ENCODE measurements at regions not wholly inside any gene's neighbourhood (a gene's known extent, or its start where the extent isn't known, plus 50 kb on each side); places are given as distances from the start of the nearest gene placed in this dataset.

DNA sequence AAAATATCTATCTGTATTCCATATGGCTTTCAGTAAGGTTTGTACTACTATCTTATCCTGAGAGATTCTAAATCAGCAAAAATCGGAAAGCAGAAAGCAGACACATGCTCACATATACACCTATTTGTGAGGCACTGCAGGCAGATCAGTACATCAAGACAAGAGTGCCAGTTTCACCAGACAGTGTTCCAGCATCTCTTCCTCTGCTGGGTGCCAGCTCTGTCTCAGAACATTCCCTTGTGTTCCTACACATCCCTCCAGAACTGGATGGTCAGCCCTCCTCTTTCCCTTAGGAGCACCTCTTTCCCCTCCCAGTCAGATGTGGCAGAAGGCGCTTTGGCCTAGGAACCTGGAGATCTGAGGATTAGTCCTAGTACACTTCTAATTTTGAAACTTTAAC lies 121.3 kb upstream of the IL12A start:
- no peak overlapping the region for H3K27ac ChIP-seq
- no peak overlapping the region for H3K9ac ChIP-seq
- no peak for TF ChIP-seq CTCF (IDR thresholded peaks at IDR 0.05)
- no peaks in the 10 kb centered on the region for H3K4me1 ChIP-seq
- H3K4me3 ChIP-seq (ENCODE audit: low read depth, low read length): no peak overlapping the region
- no peak overlapping the region for H2AFZ ChIP-seq
- H3K9me3 ChIP-seq (ENCODE audit: control insufficient read depth, low read length): no peaks in the 10 kb centered on the region
- H3K27me3 ChIP-seq (ENCODE audit: control insufficient read depth, insufficient read depth, low read length): no peaks in the 10 kb centered on the region
- H3K79me2 ChIP-seq: no peaks in the 10 kb centered on the region
- no peaks in the 10 kb centered on the region for H3K36me3 ChIP-seq (ENCODE audit: control insufficient read depth, insufficient read depth, low read length)
- H3K4me2 ChIP-seq (ENCODE audit: low read length): no peak overlapping the region

DNA sequence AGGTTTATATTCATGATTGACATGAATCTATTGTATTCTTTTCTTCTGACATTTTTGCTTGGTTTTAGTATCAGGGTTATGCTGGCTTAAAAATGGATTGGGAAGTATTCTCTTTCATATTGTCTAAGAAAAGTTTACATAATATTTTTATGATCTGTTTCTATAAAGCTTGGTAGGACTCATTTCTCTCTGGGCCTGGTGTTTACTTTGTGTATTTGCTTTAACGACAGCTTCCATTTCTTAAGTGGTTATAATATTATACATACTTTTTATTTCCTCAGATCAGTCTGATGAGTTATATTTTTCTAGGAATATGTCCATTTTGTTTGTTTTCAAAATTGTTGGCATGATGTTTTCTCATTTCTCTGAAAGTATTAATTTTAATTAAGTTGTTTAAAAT lies 117.9 kb upstream of the IL12A start:
- TF ChIP-seq CTCF (IDR thresholded peaks at IDR 0.05): no peak

DNA sequence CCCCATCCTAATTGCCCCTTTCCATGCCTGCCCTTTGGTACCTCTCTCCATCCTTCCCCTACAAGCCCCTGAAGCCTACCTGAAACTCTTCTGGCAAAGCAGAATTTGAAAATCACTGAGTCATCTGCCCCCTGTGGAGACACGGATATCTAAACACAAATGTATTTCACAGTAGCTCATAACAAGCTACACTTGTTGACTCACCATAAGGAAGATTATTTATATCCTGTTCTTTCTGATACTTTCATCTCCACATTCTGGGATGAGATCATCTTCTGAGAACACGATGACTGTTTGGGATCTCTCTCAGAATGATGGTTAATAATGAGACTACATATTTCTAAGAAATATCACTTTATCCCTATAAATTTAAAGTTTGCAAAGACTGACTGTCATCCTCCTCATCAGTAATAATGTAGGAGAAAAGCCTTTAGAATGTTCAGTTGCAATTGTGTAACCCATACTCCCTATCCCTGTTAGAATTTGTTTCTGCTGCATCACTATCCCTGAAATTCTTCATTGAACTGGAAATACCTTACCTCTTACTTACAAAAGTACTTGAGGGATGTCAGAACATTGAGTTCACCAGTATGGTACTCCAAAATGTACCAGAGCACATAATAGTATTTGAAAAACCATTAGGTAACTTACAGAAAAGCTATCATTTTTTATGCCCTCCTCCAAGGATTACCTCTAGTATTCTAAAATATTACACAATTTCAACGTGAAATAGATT lies 116.1 kb upstream of the IL12A start:
- no peaks in the 10 kb centered on the region for H3K79me2 ChIP-seq
- H3K9ac ChIP-seq: no peak overlapping the region
- H3K4me1 ChIP-seq: no peaks in the 10 kb centered on the region
- no peaks in the 10 kb centered on the region for H3K27me3 ChIP-seq (ENCODE audit: control insufficient read depth, insufficient read depth, low read length)
- no peak overlapping the region for H2AFZ ChIP-seq
- no peak overlapping the region for H3K4me2 ChIP-seq (ENCODE audit: low read length)
- no peak overlapping the region for H3K4me3 ChIP-seq (ENCODE audit: low read depth, low read length)
- TF ChIP-seq CTCF (IDR thresholded peaks at IDR 0.05): no peak
- no peaks in the 10 kb centered on the region for H3K36me3 ChIP-seq (ENCODE audit: control insufficient read depth, insufficient read depth, low read length)
- no peak overlapping the region for H3K27ac ChIP-seq
- no peaks in the 10 kb centered on the region for H3K9me3 ChIP-seq (ENCODE audit: control insufficient read depth, low read length)

More for the DNA sequence above, 117.9 kb upstream of the IL12A start:
- no peak overlapping the region for H3K27ac ChIP-seq
- no peaks in the 10 kb centered on the region for H3K4me1 ChIP-seq
- no peak overlapping the region for H3K9ac ChIP-seq
- no peaks in the 10 kb centered on the region for H3K79me2 ChIP-seq
- H3K4me3 ChIP-seq (ENCODE audit: low read depth, low read length): no peak overlapping the region
- H2AFZ ChIP-seq: no peak overlapping the region
- no peaks in the 10 kb centered on the region for H3K27me3 ChIP-seq (ENCODE audit: control insufficient read depth, insufficient read depth, low read length)
- H3K36me3 ChIP-seq (ENCODE audit: control insufficient read depth, insufficient read depth, low read length): no peaks in the 10 kb centered on the region
- no peaks in the 10 kb centered on the region for H3K9me3 ChIP-seq (ENCODE audit: control insufficient read depth, low read length)
- H3K4me2 ChIP-seq (ENCODE audit: low read length): no peak overlapping the region

DNA sequence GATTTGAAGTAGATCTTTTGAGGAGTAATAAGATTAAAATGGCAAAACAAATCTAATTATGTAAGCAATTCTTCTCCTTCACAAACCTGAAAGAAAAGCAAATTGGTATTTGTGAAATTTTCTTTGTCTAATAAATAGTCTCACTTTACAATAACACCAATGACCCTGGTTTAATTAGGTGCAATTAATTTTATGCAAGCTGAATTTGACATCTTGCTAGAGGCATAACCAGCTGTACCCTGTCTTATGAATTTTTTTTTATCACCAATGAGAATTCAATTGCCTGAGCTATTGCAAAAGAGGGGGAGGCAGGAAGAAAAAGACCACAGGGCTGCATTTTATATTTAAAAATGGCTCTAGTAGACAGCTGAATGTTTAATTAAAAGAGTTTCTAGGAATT lies 113.5 kb upstream of the IL12A start:
- H3K4me1 ChIP-seq: no peaks in the 10 kb centered on the region
- no peak overlapping the region for H3K27ac ChIP-seq
- H3K36me3 ChIP-seq (ENCODE audit: control insufficient read depth, insufficient read depth, low read length): no peaks in the 10 kb centered on the region
- H3K9ac ChIP-seq: no peak overlapping the region
- no peak for TF ChIP-seq CTCF (IDR thresholded peaks at IDR 0.05)
- H2AFZ ChIP-seq: no peak overlapping the region
- H3K79me2 ChIP-seq: no peaks in the 10 kb centered on the region
- no peaks in the 10 kb centered on the region for H3K27me3 ChIP-seq (ENCODE audit: control insufficient read depth, insufficient read depth, low read length)
- no peaks in the 10 kb centered on the region for H3K9me3 ChIP-seq (ENCODE audit: control insufficient read depth, low read length)
- H3K4me2 ChIP-seq (ENCODE audit: low read length): no peak overlapping the region
- H3K4me3 ChIP-seq (ENCODE audit: low read depth, low read length): no peak overlapping the region

GRCh38 chr3:159877924-159878323 lies 110.7 kb upstream of the IL12A start:
- Histone ChIP-seq H3K36me3 (ENCODE audit: control insufficient read depth, insufficient read depth, low read length) (no peaks in the 10 kb centered on the region), H3K9me3 (ENCODE audit: control insufficient read depth, low read length) (no peaks in the 10 kb centered on the region), H3K27me3 (ENCODE audit: control insufficient read depth, insufficient read depth, low read length) (no peaks in the 10 kb centered on the region), H3K4me3 (ENCODE audit: low read depth, low read length) (no peak overlapping the region), H3K79me2 (no peaks in the 10 kb centered on the region), H3K4me1 (no peaks in the 10 kb centered on the region), H3K9ac (no peak overlapping the region), H2AFZ (no peak overlapping the region), H3K4me2 (ENCODE audit: low read length) (no peak overlapping the region), H3K27ac (no peak overlapping the region)
- no peak for TF ChIP-seq CTCF (IDR thresholded peaks at IDR 0.05)

All from parathyroid adenoma (tissue), 2 donors.